PFSK-1 (cell line): ENCODE measurements at regions not wholly inside any gene's neighbourhood (a gene's known extent, or its start where the extent isn't known, plus 50 kb on each side); places are given as distances from the start of the nearest gene placed in this dataset.
A peak's percentile ranks its signal among the peaks of the same experiment; 100 is the strongest.

Experiments used
- FOXP2 ChIP-seq: optimal IDR thresholded peaks from 2 replicates; pipeline ENCODE3; 2011; ENCODE audit warnings: borderline replicate concordance, control low read depth, inconsistent platforms; ENCODE audit not compliant: insufficient read depth; ENCODE audit errors: extremely low read length, extremely low read depth
- POLR2AphosphoS5 ChIP-seq: IDR thresholded peaks from 2 replicates; pipeline ENCODE4 v1.6.1; 2012; ENCODE audit warnings: low read depth, mild to moderate bottlenecking, control low read depth, low read length, moderate library complexity
- SIN3A ChIP-seq: IDR thresholded peaks from 2 replicates; pipeline ENCODE4 v1.6.1; 2012; ENCODE audit warnings: mild to moderate bottlenecking, low read length, moderate library complexity, borderline replicate concordance; ENCODE audit not compliant: insufficient read depth
- TAF1 ChIP-seq: IDR thresholded peaks from 2 replicates; pipeline ENCODE4 v1.6.1; 2012; ENCODE audit warnings: low read length, control low read depth, borderline replicate concordance; ENCODE audit not compliant: insufficient read depth
- TF ChIP-seq, protein P1 (sequence below), 2 experiments: IDR thresholded peaks; 2 replicates each; pipeline versions ENCODE4 v1.6.1 to v1.8.0; 2011 to 2012; ENCODE audit warnings: low read depth in 2 of 2, low read length in 2 of 2, control low read depth in 1 of 2, inconsistent platforms in 1 of 2, mild to moderate bottlenecking in 1 of 2, moderate library complexity in 1 of 2; ENCODE audit not compliant: insufficient read depth in 1 of 2

DNA sequence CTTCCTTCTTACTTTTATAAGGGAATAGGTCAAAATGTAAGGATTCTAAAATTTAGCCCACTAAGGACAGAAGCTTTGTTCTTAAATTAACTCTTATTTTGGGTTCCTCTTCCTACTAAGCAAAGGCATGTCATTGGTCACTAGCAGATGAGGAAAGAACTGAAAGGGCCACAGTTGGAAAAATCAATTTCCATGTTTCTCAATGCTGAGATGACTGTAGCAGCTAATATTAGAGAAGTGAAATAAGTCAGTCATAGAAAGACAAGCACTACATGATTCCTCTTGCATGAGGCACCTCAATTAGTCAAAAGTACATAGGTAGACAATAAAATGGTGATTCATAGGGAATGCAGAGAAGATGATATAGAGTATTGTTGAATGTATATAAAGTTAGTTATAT lies 353.7 kb downstream of the RSL24D1 start:
- TF ChIP-seq FOXP2: no peak
- no peak for TF ChIP-seq SIN3A
- TF ChIP-seq TAF1: no peak
- TF ChIP-seq, protein P1, sequence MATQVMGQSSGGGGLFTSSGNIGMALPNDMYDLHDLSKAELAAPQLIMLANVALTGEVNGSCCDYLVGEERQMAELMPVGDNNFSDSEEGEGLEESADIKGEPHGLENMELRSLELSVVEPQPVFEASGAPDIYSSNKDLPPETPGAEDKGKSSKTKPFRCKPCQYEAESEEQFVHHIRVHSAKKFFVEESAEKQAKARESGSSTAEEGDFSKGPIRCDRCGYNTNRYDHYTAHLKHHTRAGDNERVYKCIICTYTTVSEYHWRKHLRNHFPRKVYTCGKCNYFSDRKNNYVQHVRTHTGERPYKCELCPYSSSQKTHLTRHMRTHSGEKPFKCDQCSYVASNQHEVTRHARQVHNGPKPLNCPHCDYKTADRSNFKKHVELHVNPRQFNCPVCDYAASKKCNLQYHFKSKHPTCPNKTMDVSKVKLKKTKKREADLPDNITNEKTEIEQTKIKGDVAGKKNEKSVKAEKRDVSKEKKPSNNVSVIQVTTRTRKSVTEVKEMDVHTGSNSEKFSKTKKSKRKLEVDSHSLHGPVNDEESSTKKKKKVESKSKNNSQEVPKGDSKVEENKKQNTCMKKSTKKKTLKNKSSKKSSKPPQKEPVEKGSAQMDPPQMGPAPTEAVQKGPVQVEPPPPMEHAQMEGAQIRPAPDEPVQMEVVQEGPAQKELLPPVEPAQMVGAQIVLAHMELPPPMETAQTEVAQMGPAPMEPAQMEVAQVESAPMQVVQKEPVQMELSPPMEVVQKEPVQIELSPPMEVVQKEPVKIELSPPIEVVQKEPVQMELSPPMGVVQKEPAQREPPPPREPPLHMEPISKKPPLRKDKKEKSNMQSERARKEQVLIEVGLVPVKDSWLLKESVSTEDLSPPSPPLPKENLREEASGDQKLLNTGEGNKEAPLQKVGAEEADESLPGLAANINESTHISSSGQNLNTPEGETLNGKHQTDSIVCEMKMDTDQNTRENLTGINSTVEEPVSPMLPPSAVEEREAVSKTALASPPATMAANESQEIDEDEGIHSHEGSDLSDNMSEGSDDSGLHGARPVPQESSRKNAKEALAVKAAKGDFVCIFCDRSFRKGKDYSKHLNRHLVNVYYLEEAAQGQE (IDR thresholded peaks at IDR 0.05; ENCODE audit: insufficient read depth in 1 of 2, low read depth in 2 of 2, low read length in 2 of 2): no peak
- no peak for TF ChIP-seq POLR2AphosphoS5

DNA sequence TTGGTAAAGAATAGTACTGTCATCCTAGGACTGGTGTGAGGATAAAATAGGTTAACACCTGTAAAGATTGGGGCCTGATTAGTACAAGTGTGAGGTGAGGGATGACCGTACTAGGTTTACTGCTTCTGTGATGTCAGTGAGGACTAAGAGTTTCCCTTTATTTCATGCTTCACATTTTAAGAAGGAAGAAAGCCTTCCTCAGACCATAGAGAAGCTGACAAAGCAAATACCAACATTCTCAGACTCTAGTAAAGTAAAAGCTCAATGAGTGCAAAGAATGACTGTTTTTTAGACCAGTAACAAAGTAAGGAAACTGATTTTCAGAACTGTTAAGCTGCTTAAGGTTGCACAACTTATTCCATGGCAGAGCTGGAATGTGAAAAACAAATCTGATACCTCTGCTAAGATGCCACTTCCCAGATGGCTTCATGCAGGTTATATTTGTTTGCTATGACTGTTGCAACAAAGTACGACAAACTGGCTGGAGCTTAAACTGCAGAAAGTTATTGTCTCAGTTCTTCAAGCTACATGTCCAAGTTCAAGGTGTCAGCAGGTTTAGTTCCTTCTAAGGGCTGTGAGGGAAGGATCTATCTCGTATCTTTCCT lies 354.9 kb downstream of the RSL24D1 start:
- TF ChIP-seq, protein P1 (IDR thresholded peaks at IDR 0.05; ENCODE audit: insufficient read depth in 1 of 2, low read depth in 2 of 2, low read length in 2 of 2): no peak
- no peak for TF ChIP-seq TAF1
- no peak for TF ChIP-seq SIN3A
- TF ChIP-seq POLR2AphosphoS5: no peak
- no peak for TF ChIP-seq FOXP2

DNA sequence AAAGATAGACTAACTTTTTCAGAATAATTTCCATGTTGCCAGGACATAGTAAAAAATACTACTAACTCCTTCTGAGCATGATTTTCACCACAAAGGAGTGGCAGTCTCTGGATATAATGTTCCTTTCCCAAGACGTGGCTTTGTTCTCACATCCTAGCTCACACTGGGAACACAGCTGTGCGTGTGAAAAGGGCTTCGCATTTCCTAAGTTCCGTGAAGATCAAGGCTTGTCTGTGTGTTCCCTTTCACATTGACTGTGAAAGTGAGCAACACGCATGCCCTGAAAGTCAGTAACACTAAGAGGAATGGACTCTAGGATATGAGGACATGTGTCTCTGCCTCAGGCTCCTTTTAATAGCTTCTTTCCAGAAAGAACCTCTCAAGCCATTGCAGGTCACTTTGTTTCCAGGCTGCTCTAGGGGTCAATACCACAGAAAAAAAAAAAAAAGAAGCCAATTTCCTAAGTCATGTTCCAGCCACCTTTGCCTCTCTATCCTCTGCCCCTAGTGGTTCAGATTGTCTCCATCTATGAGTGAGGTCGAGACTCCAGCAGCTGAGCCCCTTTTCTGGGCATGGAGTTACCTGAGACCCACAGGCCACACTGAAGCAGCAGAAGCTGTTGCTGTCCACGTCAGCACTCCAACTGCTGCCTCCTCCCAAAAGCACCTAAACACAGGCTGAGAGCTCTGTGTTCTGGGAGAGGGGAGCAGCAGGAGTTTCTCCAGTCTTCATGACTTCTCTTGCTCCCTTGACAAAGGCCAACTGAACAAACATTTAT lies 355.9 kb downstream of the RSL24D1 start:
- TF ChIP-seq TAF1 (no peak), FOXP2 (no peak), POLR2AphosphoS5 (no peak), SIN3A (no peak)
- TF ChIP-seq, protein P1 (IDR thresholded peaks at IDR 0.05; ENCODE audit: insufficient read depth in 1 of 2, low read depth in 2 of 2, low read length in 2 of 2): peak in 1 of 2 experiments; percentile 67; a peak in 2 of 4 replicates

DNA sequence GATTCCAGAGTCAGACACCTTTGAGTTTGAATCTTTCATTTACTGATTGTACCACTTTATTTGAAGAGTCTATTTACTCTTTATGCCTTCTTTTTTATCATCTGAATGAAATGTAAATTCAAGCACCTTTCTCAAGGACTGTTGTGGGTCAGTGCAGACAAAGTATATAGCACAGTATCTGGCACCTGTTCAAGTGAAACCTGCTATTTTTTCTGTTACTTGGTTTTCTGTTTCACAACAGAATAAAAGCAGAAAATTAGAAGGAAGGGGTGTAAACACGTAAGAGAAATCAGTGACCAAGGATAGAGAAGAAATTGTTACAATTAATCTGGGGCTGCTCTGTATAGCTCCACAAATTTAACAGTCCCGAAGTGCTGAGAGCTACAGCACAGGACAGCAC lies 357.4 kb downstream of the RSL24D1 start:
- no peak for TF ChIP-seq FOXP2
- TF ChIP-seq POLR2AphosphoS5: no peak
- TF ChIP-seq, protein P1 (IDR thresholded peaks at IDR 0.05; ENCODE audit: insufficient read depth in 1 of 2, low read depth in 2 of 2, low read length in 2 of 2): no peak
- TF ChIP-seq SIN3A: no peak
- no peak for TF ChIP-seq TAF1
